ENCODE measurements at regions not wholly inside any gene's neighbourhood (a gene's known extent, or its start where the extent isn't known, plus 50 kb on each side); places are given as distances from the start of the nearest gene placed in this dataset.
"Not testable (repeated sequence)": the region's sequence is repeated elsewhere in the genome, so short reads cannot be mapped to it uniquely, and the experiment has no call there.

GRCh38 chr4:156401371-156401770, 447.7 kb upstream of the CTSO start:
- DNase-seq (ENCODE audit: low spot score): no peak

- DNase-seq (ENCODE audit: low spot score): no peak
These were observed 442.9 kb upstream of the CTSO start for GRCh38 chr4:156396534-156396933.

GRCh38 chr4:156391325-156391653, 437.6 kb upstream of the CTSO start:
- DNase-seq (ENCODE audit: low spot score): no peak

GRCh38 chr4:156390599-156391324, 437.1 kb upstream of the CTSO start:
- DNase-seq (ENCODE audit: low spot score): no peak

- DNase-seq (ENCODE audit: low spot score): no peak
These were observed 435.2 kb upstream of the CTSO start for GRCh38 chr4:156388826-156389225.

GRCh38 chr4:156378033-156378665, 424.5 kb upstream of the CTSO start:
- DNase-seq (ENCODE audit: low spot score): peak; percentile 24

- DNase-seq (ENCODE audit: low spot score): no peak
These were observed 423.5 kb upstream of the CTSO start for GRCh38 chr4:156377036-156377710.

- DNase-seq (ENCODE audit: low spot score): no peak
These were observed 421.2 kb upstream of the CTSO start for GRCh38 chr4:156374894-156375293.

- DNase-seq (ENCODE audit: low spot score): no peak
These were observed 420.4 kb upstream of the CTSO start for GRCh38 chr4:156374069-156374468.

GRCh38 chr4:156367502-156367901, 413.8 kb upstream of the CTSO start:
- not testable (repeated sequence) for DNase-seq (ENCODE audit: low spot score)

- DNase-seq (ENCODE audit: low spot score): no peak
These were observed 408.9 kb upstream of the CTSO start for GRCh38 chr4:156362581-156362980.

GRCh38 chr4:156347412-156348075, 393.9 kb upstream of the CTSO start:
- no peak for DNase-seq (ENCODE audit: low spot score)

- DNase-seq (ENCODE audit: low spot score): no peak
These were observed 393.3 kb upstream of the CTSO start for GRCh38 chr4:156346959-156347385.

- DNase-seq (ENCODE audit: low spot score): no peak
These were observed 390.7 kb upstream of the CTSO start for GRCh38 chr4:156344397-156344796.

GRCh38 chr4:156336511-156336910, 382.8 kb upstream of the CTSO start:
- DNase-seq (ENCODE audit: low spot score): no peak

GRCh38 chr4:156335721-156336120, 382.1 kb upstream of the CTSO start:
- DNase-seq (ENCODE audit: low spot score): no peak

GRCh38 chr4:156330436-156331031, 376.9 kb upstream of the CTSO start:
- DNase-seq (ENCODE audit: low spot score): peak; percentile 5

- DNase-seq (ENCODE audit: low spot score): no peak
These were observed 376.1 kb upstream of the CTSO start for GRCh38 chr4:156329779-156330178.

- DNase-seq (ENCODE audit: low spot score): no peak
These were observed 375.2 kb upstream of the CTSO start for GRCh38 chr4:156328882-156329281.

- DNase-seq (ENCODE audit: low spot score): no peak
These were observed 372.6 kb upstream of the CTSO start for GRCh38 chr4:156326246-156326645.

- no peak for DNase-seq (ENCODE audit: low spot score)
These were observed 368.9 kb upstream of the CTSO start for GRCh38 chr4:156322592-156322991.

GRCh38 chr4:156321203-156321602, 367.5 kb upstream of the CTSO start:
- no peak for DNase-seq (ENCODE audit: low spot score)
